Stimulated activated CD4-positive, alpha-beta T cell treated with anti-CD3 and anti-CD28 coated beads, Interleukin-2, amount 100 ng/mL, for 48 hours (primary cell): ENCODE measurements at regions not wholly inside any gene's neighbourhood (a gene's known extent, or its start where the extent isn't known, plus 50 kb on each side); places are given as distances from the start of the nearest gene placed in this dataset.
"Not testable (repeated sequence)": the region's sequence is repeated elsewhere in the genome, so short reads cannot be mapped to it uniquely, and the experiment has no call there.

ENCODE experiments used
- DNase-seq, 2 donors: peaks; one replicate each; pipeline ENCODE4 v3.0.0-alpha.2; 2020

GRCh38 chr9:30250872-30251271 is 2133.6 kb upstream of the ACO1 start:
- DNase-seq: no peak

- no peak for DNase-seq
These were observed 2126.3 kb upstream of the ACO1 start for GRCh38 chr9:30258094-30258493.

GRCh38 chr9:30280229-30280900 is 2104.1 kb upstream of the ACO1 start:
- no peak for DNase-seq

- DNase-seq: no peak
These were observed 2095.0 kb upstream of the ACO1 start for GRCh38 chr9:30289435-30289834.

GRCh38 chr9:30292026-30292425 is 2092.4 kb upstream of the ACO1 start:
- DNase-seq: not testable (repeated sequence)

- no peak for DNase-seq
These were observed 2091.2 kb upstream of the ACO1 start for GRCh38 chr9:30293231-30293630.

- DNase-seq: no peak
These were observed 2085.2 kb upstream of the ACO1 start for GRCh38 chr9:30299126-30299780.

- DNase-seq: no peak
These were observed 2083.0 kb upstream of the ACO1 start for GRCh38 chr9:30301271-30301963.

GRCh38 chr9:30310711-30311110 is 2073.7 kb upstream of the ACO1 start:
- DNase-seq: no peak

GRCh38 chr9:30329431-30329830 is 2055.0 kb upstream of the ACO1 start:
- no peak for DNase-seq

- DNase-seq: no peak
These were observed 2035.5 kb upstream of the ACO1 start for GRCh38 chr9:30348904-30349303.

- DNase-seq: no peak
These were observed 2034.6 kb upstream of the ACO1 start for GRCh38 chr9:30349526-30350513.

GRCh38 chr9:30356221-30356620 is 2028.2 kb upstream of the ACO1 start:
- DNase-seq: no peak

- DNase-seq: no peak
These were observed 2022.1 kb upstream of the ACO1 start for GRCh38 chr9:30362373-30362772.

GRCh38 chr9:30366140-30366539 is 2018.3 kb upstream of the ACO1 start:
- DNase-seq: not testable (repeated sequence)

- no peak for DNase-seq
These were observed 2002.2 kb upstream of the ACO1 start for GRCh38 chr9:30382271-30382670.

GRCh38 chr9:30410273-30410672 is 1974.2 kb upstream of the ACO1 start:
- no peak for DNase-seq

- no peak for DNase-seq
These were observed 1972.9 kb upstream of the ACO1 start for GRCh38 chr9:30411571-30411970.

- DNase-seq: no peak
These were observed 1925.3 kb upstream of the ACO1 start for GRCh38 chr9:30459156-30459555.

- DNase-seq: no peak
These were observed 1907.6 kb upstream of the ACO1 start for GRCh38 chr9:30476826-30477225.

GRCh38 chr9:30478684-30479083 is 1905.8 kb upstream of the ACO1 start:
- DNase-seq: no peak

GRCh38 chr9:30482499-30482898 is 1901.9 kb upstream of the ACO1 start:
- DNase-seq: no peak

- DNase-seq: no peak
These were observed 1899.8 kb upstream of the ACO1 start for GRCh38 chr9:30484690-30485089.
